8988T (cell line): ENCODE measurements at regions not wholly inside any gene's neighbourhood (a gene's known extent, or its start where the extent isn't known, plus 50 kb on each side); places are given as distances from the start of the nearest gene placed in this dataset.

ENCODE experiments used
- DNase-seq: peaks from one replicate; pipeline ENCODE4 v3.0.0; 2011

- no peak for DNase-seq
Observed at GRCh38 chr14:34205799-34206198, 254.9 kb upstream of the EGLN3 start.

DNA sequence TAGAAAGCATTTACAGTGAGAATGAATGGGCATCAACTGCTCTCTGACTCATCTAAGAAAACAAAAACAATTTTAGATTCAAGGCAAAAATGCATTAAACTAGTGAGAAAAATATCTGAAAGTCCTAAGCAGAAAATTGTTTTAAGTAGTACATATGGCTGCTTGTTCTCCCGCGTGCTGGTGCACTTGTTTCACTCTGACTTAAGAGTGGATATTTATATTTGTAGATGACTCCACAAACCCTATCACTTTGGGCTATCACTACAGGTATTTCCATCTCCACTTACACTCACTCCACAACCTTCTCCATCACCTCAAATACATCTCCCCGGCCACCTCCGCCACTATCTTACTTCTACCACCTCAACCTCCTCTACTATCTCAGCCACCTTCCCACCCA, 253.9 kb upstream of the EGLN3 start:
- no peak for DNase-seq

DNA sequence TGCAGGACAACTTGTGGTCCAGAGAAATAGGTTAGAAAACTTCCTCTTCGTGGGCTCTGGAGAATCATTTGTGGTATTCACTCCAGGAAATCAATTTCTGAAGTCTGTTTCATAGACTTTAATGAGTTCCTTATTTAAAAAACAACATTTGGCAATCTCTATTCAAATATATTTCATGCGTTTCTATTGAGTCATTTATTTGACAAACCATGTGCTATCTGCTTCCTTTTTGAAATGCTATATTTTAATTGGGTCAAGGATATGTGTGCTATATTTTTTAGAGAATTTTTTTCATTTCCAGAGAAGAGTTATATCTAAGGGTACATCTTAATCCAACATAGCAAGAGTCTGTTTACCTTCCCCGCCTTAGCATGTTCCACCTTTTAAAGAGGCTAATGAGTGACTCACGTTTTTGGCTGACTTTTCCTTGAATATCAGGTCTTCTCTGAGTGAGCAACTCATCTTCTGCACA, 252.4 kb upstream of the EGLN3 start:
- no peak for DNase-seq

GRCh38 chr14:34201909-34202637, 251.2 kb upstream of the EGLN3 start:
- DNase-seq = no peak

GRCh38 chr14:34199585-34199984, 248.7 kb upstream of the EGLN3 start:
- DNase-seq = no peak

DNA sequence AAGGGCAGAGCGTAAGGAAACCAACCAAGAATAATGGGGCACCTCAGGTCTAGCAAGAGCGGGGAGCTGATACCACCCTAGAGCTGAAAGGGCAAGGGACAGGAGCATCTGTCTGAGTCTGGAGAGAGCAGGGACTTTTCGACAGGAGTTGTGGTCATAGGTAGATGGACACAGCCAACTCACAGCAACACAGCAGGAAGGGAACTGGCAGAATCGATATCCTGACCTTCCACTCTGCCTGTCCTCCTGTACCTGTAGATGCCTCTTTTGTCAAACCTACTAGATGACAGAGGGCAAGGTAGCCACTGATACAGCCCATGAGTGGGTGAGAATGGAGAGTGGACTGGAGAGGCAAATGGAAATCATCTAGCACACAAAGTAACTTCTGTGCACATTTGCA, 247.2 kb upstream of the EGLN3 start:
- DNase-seq = no peak

- DNase-seq = no peak
Observed at GRCh38 chr14:34195964-34196363, 245.1 kb upstream of the EGLN3 start.

GRCh38 chr14:34190717-34191116, 239.8 kb upstream of the EGLN3 start:
- DNase-seq = no peak

DNA sequence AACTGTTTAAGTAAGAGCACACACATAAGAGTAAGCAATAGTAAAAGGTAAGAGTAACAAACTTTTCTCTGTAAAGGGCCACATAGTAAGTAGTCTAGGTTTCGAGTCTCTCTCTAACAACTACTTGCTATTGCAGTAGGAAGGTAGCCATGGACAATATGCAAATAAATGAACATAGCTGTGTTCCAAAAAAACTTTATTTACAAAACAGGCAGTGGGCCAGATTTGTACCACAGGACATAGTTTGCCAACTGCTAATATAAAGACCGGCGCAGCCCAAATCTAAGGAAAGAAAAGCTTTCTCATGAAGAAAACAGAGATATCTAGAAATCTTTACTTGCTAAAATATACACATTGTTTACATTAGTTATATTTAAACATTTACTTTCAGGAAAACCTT, 239.0 kb upstream of the EGLN3 start:
- DNase-seq = no peak

DNA sequence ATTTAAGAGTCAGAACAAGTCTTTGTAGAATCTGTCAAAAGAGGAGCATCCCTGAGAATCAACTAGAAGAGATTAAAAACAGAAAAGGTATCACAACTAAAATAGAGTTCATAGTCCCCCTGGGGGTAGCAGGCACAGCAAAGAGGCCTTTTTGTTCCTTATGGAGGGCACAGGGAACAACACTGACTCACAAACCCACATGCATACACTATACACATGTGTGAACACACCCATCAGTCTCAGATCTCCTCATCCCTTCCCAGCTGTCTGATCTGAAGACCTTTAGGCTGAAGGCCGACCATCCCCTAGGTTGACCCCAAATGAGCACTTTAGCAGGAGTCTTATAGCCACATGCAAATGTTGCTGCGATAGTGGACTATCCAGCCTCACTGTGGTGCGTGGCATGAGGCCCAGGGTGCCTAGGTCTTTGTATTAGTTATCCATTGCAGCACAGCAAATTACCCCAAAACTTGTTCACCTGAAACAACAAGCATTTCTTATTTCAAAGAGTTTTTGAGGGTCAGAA, 236.7 kb upstream of the EGLN3 start:
- DNase-seq = no peak

DNA sequence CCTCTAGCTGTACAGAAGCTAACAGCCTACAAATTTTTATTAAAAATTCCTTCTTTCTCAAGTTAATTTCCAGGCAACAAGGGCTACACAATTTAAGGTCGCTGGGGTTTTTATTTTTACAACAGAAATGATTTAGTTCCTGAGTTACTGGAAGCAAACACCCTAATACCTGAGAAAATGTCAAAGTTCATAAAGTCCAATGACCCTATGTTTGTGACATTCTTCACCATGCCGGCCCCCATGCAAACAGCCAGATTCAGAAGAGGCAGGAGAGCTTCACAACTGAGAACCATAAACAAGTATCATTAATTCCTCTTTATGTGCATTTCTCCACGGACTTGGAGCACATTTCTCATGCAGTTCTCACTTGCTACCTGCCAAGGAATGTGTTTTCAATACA, 236.2 kb upstream of the EGLN3 start:
- no peak for DNase-seq

GRCh38 chr14:34184126-34184525, 233.3 kb upstream of the EGLN3 start:
- DNase-seq = no peak

GRCh38 chr14:34183478-34183877, 232.6 kb upstream of the EGLN3 start:
- no peak for DNase-seq

DNA sequence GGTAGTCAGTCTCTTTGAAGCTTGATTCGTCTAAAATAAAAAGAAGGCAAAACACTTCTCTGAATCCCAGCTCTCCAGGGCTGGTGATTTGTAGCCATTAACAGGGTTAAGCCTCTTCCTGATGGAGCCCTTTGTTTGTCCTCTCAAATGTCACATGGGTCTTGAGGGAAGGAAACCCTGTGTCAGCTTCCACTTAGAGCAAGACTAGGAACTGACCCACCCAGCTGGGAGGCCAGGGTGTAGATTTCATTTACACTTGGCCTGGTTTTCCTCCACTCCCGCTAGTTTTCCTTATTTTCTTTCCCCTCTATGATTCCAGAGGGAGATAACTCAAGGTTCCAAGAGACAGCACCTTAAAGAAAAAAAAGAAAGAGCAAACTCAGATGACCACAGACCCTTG, 230.5 kb upstream of the EGLN3 start:
- no peak for DNase-seq

GRCh38 chr14:34180869-34181268, 230.0 kb upstream of the EGLN3 start:
- no peak for DNase-seq

DNA sequence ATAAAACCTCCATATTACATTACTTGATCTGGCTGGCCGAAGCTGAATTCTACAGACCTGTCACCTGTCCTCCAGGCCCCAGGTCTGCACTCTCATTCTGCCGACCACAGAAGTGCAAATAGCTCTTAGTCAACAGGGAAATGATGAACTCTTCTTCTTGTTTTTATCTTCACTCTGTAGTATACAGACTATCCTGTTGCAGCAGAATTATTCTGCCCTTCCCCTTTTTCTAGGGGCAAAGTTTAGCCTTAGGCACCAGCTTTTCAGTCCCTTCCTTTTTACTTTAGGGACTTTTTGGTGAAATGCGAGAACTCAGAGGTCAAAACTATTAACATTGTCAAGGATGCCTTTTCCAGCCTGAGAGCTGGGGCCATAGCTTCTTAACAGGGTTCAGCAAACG, 229.6 kb upstream of the EGLN3 start:
- no peak for DNase-seq

DNA sequence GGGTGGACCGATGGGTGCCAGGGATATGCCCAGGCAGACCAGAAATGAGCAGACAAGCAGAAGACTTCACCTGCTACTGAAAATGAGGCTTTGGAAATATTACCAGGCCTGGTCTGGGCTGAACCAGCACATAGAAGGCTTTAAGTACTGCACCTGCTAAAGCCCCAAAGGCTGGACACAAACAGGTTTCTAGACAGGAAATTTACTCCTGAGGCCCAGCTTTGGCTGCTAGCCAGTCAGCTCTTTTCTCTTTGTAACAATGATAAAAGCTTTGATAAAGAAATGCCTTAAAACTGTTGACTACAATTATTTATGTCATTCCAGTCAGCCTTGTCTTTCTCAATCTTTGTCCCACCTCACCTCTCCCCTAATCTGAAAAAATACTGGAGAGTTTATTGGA, 228.9 kb upstream of the EGLN3 start:
- DNase-seq = no peak

DNA sequence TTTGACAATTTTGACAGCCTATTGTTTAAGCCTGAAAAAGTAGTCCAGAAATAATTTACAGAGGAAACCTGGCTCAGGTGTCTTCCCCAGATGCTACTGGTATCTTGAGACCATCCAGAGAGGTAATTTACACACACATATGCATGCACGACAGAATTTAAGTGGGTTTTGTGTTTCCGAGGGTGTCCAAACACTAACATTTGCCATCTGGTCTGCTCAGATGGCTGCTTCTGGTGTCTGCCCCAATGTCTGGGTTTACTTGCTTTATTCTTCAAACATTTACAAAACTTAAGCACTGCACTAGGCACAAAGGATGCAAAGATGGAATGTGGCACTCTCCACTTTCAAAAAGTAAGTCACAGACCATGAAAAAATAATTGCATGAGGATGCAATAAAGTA, 226.6 kb upstream of the EGLN3 start:
- DNase-seq = no peak

DNA sequence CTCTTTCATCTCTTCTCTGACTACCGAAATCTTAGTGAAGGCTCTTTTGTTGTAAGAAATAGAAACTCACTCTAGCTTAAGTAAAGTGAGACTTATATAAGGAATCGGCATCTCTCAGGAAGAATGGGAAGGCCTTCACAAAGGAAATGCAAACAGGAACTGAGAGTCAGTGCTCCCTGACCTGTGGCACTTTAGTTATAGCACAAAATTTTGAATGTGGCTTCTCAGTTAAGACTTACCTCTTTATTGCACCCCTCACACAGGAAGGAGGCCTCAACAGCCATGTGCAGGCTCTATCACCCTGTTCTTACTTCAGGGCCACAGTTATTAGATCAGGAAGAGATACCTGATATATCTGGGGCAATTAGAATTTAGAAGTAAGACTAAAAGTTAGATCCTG, 224.7 kb upstream of the EGLN3 start:
- no peak for DNase-seq

GRCh38 chr14:34174973-34175372, 224.1 kb upstream of the EGLN3 start:
- no peak for DNase-seq

- no peak for DNase-seq
Observed at GRCh38 chr14:34173916-34174315, 223.0 kb upstream of the EGLN3 start.

GRCh38 chr14:34172550-34173368, 221.9 kb upstream of the EGLN3 start:
- no peak for DNase-seq

DNA sequence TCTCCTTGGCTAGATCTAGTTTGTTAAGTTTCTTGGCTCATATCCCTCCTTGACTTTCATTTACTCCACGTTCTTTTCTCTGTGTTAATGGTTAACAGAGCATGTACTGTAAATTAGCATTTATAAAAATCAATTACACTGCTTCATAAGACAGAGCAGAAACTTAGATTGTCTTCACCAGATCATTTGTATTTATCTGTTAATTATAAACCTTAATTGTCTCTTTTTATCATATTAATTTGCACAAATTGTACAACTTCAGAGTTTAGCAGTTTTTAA, 221.2 kb upstream of the EGLN3 start:
- DNase-seq = no peak

DNA sequence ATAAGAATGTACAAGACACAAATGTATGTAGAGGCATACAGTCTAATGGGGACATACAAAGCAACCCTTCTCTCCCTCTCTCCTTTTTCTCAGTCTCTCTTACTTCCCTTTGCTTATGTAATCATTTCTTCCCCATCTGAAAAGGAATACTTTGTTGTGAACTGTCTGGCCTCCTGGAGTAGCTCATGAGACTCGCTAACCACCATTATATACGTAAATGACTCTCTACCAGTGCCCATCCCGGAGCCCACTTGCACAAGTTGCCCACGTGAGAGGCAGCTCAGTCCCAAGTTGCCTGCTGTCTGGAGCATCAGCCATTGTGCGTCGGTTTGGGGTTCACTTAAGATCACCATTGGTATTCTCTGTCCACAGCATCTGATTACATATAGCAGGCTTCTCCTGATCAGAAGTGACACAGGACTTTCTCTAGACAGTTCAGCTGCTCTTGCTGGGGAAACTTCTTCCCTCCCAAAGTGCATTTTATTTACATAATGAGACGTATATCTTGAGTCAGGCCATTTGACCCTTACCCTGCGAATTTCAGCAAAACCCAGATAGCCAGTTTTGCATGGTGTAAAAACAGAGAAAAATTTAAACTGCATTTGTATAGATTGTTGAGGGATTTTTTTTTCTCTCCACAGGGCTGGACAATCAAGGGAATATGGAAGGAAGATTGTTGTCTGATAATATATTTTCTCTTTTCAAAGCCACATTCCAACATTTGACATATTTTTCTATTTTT, 220.7 kb upstream of the EGLN3 start:
- DNase-seq = no peak
